IPS-NIHi7 (cell line): ENCODE measurements at regions not wholly inside any gene's neighbourhood (a gene's known extent, or its start where the extent isn't known, plus 50 kb on each side); places are given as distances from the start of the nearest gene placed in this dataset.

Experiments used
- DNase-seq: peaks from one replicate; pipeline ENCODE4 v3.0.0; 2012; ENCODE audit warnings: mixed read lengths; ENCODE audit errors: extremely low spot score

DNA sequence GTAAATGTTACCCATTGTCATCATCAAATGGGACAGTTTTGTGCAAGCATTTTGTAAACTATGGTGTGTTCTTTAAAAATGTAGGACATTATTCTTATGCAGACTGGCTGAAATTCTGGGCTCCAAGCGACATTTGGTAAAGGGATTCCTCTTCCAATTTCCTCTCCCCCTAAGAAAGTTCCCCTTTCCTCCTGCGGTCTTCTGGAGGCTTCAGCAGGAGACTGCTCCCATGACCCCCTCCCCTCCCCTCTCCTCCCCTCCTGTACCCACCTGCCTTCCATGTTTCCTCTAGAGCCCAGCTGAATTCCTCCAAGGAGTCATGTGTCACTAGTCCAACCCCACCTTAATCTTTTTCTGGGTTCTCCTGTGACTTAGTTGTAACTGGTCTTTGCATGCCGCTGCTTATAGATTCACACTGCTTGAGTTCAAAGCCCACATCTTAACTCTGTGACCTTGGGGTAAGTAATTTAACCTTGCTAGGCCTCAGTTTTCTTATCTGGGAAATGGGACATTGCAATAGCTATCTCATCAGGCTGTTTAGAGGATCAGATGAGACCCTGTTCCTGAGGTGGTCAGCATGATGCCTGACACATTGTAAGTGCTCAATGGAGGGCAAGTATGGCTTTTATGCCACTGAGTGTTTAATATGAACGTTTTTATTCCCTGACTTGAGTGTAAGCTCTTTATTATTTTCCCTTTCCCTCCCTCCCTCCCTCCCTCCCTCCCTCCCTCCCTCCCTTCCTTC, 69.9 kb upstream of the WDR26 start:
- no peak for DNase-seq

DNA sequence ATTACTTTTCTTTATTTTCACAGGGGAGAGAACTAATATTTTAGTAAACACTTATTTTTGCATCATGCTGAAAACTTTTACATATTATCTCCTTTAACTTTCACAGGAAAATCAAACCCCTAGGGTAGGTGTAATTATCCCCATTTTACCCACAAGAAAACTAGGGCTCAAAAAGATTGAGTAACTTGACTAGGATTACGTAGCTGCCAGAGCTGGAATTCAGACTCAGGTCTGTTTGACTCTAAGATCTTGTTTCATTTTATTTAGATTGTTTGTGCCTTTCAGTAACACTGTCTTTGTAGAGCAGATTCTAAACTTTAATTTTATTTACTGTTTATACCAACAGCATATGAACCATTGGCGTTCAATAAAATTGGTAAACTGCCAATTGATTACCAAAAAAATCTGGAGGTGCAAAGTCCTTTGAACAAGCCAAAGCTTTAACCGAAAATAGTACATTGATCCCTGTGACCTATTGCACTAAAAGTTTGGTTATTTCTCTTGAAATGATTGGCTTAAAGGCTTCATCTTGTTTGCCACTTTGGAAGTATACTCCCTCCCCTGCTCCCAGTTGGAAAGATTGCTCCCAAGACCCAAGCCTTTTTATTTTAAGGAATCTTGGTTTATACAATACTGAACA, 71.0 kb upstream of the WDR26 start:
- DNase-seq = no peak

DNA sequence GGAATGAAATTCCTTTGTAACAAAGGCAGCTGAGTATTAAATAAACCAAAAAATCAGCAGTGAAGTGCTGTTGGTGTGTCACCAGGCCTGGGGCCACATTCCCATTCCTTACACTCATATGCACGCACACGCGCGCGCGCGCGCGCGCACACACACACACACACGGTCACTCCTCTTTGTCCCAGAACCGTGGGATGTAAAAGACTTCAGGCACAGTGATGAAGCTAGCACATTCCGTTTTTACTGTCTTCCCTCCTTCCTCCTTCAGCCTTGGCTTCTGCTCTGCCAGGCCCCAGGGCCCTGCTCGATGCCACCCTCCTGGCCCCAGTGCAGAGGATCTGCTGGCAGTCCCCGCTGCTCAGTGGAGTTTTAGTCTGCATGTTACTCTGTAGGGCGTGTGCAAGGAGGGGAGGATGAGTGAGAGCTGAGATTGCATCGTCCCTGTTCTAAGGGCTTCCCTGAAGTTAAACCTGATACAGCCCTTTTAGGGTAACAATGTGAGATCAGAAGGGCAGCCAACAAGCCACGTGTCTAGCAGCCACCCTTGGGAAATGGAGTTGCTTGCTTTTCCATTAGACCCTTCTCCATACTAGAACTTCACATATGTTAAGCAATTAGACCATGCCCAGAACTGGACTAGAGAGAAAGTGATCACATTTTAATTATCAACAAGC, 71.7 kb upstream of the WDR26 start:
- DNase-seq = no peak

DNA sequence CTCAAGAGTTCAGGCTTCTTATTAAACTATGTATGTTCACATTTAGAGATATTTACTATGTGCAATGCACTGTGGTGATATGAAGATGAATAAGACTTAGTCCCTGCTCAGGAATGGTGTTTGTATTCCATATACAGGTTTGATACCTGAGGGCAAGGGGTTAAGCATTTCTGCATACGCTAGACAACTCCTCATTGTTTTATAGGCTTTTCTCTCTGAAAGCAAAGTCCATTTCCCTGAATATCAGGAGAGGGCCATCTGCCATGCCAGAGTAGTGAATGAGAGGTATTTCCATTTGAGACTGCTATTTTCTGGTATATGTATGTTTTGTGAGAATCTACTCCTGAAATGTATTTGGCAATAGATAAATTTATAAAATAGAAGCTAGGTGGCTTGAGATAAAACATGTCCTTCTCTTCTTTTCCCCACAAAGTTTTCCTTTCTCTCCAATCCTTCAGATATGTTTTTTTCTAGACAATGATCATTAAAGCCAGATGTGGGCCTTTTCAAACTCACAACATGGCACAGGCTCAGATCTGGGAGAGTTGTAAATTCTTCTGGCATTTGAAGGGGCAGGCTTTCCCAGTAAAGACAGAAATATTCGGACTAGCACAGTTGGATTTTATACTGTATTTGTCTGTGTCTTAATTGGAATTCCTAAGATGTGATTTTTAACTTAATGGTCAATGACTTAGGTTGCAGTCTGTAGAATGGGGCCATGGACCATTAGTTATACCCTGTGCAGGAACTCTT, 73.3 kb upstream of the WDR26 start:
- no peak for DNase-seq

DNA sequence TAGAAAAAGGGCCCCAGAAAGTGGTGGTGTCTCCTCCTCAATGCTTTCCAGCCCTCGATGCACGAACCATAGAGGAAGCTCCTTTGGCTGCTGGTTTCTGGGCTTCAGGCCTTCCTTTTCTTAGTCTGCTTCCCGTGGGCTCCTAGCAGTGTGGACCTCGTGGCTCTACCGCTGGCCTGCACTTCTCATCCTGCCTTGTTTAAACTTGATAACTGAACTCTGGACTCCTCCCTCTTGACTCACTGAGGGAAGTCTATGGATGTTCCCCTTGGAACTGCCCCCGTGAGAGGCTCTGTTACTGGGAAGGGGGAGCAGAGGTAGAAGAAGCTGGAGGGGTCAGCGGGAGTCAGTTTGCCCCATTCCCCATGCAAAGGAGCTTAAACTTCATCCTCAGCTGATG, 75.3 kb upstream of the WDR26 start:
- DNase-seq = no peak

DNA sequence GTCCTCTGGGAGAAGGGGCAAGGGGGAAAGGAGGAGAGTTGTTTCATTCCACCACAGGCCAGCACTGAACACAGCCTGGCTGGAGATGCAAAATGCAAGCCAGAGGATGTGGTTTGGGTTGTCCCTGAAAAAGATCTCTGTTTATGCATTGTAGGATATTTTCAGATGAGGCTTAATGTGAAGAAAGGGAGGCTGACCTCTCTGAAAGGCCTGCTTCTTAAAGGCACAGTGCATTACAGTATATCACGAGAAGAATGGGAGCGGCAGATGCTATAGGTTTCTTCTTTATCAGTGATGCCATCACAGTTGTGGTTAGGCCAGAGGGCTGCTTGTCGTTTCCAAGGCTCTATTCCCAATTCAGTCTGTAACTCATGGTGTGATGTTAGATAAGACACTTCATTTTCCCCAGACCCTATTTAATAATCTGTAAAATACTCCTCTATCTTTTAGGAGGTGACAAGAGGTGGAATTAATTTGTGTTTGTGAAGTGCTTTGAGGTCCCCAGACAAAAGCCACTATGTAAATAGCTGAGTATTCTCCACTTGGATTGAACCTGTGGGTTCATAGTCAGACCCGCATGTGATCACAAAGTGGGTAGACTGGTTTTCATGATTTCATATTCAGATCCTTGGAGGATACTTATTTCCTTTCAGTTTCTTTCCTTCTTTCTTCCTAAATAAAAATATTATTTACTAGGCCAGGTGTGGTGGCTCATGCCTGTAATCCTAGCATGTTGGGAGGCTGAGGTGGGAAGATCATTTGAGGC, 76.5 kb upstream of the WDR26 start:
- DNase-seq = no peak

DNA sequence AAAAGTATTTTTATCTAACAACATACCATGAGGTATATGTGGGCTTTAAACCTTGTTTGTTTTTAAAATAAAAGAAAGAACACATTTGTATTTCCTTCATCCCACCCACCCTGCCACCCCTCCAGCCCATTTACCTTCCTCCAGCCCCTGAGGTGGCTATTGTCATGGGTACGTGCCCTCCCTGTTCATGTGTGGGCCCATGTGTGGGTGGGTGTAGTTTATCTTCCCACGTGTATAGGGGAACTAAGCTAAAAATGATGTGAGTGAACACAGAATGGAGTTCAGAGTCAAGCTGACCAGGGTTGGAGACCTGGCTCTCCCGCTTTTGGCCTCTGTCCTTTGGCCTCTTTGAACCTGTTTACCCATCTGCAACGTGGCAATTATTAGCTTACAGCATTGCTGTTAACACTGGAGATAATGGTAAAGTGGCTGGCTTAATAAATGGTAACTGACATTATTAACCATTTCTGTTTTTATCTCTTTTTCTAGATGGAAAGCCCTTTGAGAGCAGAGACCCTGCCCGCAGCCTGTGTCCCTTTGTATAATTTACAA, 78.1 kb upstream of the WDR26 start:
- DNase-seq = no peak

DNA sequence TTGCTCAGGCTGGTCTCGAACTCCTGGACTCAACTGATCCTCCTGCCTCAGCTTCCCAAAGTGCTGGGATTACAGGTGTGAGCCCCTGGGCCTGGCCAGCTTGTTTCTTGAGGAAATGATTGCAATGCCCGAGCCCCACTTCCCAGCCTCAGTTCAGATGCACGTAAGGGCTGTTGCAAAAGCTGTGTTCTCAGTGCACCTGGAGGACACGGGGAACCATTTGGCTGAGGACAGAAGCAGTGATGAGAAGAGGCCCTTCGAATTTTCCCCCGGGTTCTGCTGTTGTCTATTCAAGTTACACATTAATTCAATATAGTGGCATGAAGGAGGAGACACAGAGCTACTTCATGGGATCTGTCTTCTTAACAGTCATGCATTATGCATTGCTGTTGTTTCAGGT, 78.8 kb upstream of the WDR26 start:
- no peak for DNase-seq

DNA sequence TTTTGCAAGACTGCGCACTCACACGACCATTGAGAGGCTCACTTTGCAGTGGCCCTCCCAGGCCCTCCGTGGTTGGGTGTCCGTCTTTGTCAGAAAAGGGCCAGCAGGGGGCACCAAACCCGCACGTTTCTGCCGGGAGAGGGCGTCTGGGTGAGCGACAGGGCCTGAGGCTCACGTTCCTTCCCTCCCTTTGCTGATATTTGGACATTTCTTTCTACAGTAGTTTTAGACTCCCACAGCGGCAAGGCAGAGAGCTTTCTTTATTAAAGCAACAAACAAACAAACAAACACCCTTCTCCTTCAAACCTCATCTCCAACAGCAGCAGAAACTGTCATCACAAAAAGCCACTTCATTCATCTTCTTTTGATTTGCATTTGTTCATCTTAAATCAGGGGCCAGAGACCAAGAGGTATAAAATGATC, 79.2 kb upstream of the WDR26 start:
- peak; percentile 93 for DNase-seq

DNA sequence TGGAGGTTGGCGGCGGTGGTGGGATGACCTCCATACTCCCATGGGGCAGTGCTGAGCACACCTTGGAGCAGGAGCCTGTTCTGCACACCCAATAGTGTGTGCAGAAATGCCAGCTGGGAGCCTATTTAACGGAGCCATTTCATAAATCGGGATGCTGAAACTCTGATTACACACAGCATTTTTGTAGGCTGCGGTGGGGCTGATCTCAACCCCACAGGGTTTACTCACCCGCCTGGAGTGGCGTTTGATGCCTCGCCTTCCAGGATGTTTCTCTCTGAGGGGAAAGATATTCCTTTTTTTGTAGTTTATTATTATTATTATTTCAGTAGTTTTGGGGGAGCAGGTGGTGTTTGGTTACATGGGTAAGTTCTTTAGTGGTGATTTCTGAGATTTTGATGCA, 82.6 kb upstream of the WDR26 start:
- DNase-seq = no peak

DNA sequence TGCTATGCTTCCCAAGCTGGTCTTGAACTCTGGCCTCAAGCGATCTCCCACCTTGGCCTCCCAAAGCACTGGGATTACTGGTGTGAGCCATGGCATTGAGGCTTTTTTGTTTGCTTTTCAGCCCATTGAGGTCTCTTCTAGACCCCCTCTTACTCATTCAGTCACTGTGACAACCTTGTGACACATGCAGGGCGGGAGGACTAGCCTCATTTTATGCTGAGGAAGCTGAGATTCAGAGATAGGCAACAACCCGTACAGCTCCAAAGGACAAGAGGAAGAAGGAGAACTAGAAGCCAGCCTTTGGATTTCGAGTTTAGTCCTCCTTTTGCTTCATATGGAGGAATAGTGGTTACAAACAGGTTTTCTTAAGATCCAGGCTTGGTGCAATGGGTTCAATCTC, 83.9 kb upstream of the WDR26 start:
- no peak for DNase-seq

DNA sequence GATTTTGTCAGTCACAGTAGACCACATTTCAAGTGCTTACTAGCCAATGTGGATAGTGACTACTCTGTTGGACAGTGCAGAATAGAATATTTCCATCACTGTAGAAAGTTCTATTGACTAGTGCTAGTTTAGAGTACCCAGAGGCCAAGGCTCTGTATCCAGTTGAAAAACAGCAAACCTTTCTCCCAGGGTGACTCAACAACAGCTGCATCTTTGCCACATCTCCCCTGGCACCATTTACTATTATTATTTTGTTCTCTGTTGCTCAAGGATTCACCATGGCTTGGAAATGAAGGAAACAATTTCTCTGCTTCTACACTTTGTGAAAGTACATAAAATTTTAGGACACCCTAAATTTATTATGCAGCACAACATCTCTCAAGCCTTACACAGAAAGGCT, 85.3 kb upstream of the WDR26 start:
- no peak for DNase-seq

DNA sequence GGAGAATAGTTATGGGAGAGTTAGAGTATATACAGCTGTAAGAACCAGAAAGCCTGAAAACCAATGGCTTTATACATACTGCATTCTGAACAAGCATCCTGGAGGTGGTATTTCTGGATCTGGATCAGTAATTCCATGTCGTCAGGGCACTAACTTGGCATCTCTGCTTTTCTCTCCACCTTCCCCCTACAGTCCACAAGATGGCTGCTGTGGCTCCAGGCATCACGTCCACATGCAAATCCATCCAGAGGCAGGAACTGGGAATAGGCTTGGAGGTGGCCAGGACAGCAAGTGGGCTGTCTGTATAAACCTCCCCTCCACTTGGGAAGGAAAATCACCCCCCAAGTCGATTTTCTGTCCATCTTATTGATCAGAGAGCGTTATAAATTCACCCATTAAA, 86.2 kb upstream of the WDR26 start:
- no peak for DNase-seq

DNA sequence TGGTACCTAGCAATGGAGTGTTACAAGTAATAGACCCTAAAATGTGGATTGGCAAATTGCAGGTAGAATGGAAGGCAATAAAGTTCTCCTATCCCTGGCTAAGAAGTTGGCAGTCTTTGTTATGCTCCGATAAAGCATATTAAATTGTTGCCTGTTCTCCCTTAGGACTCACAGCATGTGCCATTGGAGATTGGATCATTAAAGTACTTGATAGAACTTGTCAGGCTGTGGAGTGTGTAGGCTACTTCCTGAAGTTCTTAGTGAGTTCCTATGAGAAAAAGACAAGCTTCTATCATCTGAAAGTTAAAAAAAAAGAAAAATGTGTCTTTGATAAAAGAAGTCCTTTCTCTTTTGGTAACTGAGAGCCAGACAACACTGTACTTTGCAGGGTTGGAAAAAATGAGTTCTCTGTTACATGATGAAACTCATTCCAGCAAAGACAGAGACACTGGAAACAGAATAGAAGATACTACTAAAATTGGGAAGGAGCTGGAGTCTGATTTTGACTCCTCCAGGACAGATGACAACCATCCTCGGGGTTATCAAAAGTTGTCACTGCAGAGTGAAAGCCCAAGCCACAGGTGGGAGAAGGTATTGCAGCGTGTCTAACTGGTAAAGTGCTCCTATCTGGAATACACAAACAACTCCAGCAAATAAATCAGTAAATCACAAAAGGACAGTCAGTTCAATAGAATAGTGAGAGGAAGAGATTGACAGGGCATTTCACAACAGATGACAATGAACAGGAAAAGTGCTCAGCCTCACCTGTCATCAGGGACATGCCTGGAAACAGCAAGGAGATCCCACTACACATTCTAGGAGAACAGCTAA, 87.5 kb upstream of the WDR26 start:
- no peak for DNase-seq

DNA sequence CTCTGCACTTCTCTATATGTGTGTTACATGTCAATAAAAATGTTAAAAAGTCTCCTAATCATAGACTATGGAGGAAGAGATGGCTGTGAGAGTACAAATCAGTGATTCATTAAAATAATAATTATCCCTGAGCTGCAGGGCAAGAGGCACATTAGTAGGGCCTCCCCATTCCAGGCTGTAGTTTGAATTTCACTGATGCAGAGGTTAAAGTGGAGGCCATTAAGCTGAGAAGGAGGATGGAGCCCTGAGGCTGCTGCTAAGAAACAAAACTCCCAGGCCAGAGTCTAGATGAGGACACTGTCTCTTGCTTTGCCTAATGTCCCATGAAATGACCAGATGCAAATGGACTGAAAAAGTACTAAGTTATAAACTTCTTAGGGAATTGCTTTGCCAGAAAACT, 89.1 kb upstream of the WDR26 start:
- DNase-seq = no peak

DNA sequence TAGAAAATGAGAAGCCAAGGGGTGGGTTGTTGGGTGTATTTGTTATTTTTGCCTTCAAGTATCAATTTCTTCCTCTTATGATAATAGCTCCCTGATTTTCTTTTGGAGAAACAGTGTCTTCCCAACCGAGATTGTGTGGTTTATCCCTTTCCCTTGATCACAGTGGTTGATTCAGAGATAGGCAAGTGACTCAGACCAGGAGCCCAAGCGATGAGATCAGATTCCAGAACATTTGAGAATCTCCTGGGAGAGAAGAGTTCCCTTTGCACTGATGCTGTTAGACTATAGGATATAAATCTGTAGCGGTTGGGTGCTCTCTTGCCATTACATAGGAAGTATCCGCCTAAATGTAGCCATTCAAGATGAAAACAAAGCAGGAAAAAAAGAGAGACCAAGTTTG, 90.1 kb upstream of the WDR26 start:
- DNase-seq = no peak

DNA sequence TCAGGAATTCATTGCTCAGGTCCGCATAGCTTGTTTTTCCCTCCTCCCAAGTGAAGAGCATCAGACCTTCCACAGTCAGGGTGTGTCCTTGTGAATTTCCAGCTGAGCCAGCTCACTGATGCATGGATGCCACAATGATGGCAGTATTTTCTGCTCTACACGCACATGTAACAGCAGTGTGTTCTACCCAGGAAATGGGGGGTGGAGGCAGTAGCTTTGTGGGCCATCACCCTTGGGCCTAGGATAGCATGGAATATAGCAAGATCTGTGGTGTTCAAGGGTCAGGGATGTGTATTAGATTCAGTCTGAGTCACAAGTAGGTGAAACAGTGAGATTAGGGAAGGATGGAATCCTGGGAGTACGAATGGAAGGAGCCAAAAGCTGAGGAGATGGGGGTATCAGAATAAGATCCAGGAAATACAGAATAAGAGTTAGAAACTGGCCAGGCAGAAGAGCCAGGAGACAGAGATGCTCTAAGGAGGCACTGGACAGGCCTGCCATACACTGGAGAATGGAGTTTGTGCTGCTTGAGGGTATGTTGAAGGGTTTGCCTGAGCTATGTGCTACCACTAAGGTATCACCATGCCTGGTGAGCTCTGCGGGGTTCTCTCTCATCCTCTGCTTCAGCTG, 90.6 kb upstream of the CNIH3 start:
- no peak for DNase-seq

DNA sequence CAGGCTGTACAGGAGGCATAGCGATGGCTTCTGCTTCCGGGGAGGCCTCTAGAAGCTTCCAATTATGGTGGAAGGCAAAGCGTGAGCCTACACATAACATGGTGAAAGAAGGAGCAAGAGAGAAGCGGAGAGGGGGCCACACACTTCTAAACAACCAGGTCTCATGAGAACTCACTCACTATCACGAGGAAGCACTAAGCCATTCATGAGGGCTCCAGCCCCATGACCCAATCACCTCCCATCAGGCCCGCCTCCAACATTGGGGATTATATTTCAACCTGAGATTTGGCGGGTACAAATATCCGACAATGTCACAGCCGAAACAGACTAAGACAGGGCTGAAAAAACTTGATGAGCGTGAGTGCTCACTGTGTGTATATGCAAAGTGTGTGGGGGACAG, 89.3 kb upstream of the CNIH3 start:
- no peak for DNase-seq

DNA sequence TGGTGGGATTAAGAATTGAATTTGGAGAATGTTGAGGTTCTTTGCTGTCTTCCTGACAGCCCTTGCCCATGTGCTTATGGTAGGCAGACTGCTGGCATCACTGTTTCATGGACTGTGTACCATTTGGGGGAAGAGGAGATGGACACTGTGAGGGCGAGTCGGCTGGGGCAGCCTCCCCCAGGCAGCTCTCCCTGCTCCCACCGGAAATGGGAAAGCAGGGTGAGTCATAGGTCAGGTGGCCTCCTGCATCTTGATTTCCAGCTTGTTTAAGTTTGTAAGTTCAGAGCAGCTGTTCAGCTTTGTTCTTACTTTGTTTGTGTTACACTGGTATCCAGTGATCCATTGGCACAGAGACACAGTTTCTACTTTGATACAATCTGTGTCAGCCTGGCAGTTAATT, 87.2 kb upstream of the CNIH3 start:
- DNase-seq = peak; percentile 49

DNA sequence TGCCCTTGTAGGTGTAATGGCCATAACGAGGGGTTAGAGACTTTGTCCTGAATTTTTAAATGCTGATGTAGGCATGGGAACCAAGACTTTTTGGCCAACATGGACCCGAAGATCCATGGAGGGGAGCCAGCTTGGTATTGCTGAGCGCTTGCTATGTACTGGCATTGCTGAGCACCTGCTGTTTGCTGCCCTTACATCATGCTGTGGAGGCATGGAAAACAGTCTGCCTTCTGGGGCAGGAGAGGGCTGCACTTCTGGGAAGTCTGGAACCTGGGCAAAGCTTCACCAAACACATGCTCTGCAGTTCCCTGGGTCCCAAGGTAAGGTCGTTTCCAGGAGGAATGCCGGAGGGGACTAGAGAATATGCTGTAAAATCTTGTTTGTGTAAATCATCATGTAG, 86.3 kb upstream of the CNIH3 start:
- no peak for DNase-seq
